NCI-H1417 treated with DMSO at 0.1 percent for 48 hours (cell line): ENCODE measurements at regions not wholly inside any gene's neighbourhood (a gene's known extent, or its start where the extent isn't known, plus 50 kb on each side); places are given as distances from the start of the nearest gene placed in this dataset.
"Not testable (repeated sequence)": the region's sequence is repeated elsewhere in the genome, so short reads cannot be mapped to it uniquely, and the experiment has no call there.

Experiments used
- DNase-seq: peaks from one replicate; lab custom pipeline; 2025; lab: John Stamatoyannopoulos, UW

GRCh38 chr3:137300703-137301102 lies 342.9 kb downstream of the IL20RB start:
- DNase-seq, result no peak

GRCh38 chr3:137304313-137305056 lies 346.7 kb downstream of the IL20RB start:
- no peak for DNase-seq

- no peak for DNase-seq
Observed at GRCh38 chr3:137324114-137324513, 366.3 kb downstream of the IL20RB start.

GRCh38 chr3:137325170-137325569 lies 367.4 kb downstream of the IL20RB start:
- DNase-seq, result no peak

GRCh38 chr3:137325934-137326333 lies 368.2 kb downstream of the IL20RB start:
- no peak for DNase-seq

GRCh38 chr3:137329594-137329993 lies 371.8 kb downstream of the IL20RB start:
- no peak for DNase-seq

GRCh38 chr3:137330246-137330645 lies 372.5 kb downstream of the IL20RB start:
- DNase-seq, result no peak

GRCh38 chr3:137332297-137332696 lies 374.5 kb downstream of the IL20RB start:
- DNase-seq, result no peak

- DNase-seq, result no peak
Observed at GRCh38 chr3:137335478-137335877, 377.7 kb downstream of the IL20RB start.

- DNase-seq, result not testable (repeated sequence)
Observed at GRCh38 chr3:137338400-137338799, 380.6 kb downstream of the IL20RB start.

GRCh38 chr3:137343283-137343682 lies 385.5 kb downstream of the IL20RB start:
- no peak for DNase-seq

- no peak for DNase-seq
Observed at GRCh38 chr3:137347132-137347531, 389.3 kb downstream of the IL20RB start.

- no peak for DNase-seq
Observed at GRCh38 chr3:137347817-137348368, 390.1 kb downstream of the IL20RB start.

- no peak for DNase-seq
Observed at GRCh38 chr3:137348936-137349335, 391.2 kb downstream of the IL20RB start.

GRCh38 chr3:137349557-137350348 lies 392.0 kb downstream of the IL20RB start:
- no peak for DNase-seq

GRCh38 chr3:137360531-137361201 lies 402.9 kb downstream of the IL20RB start:
- DNase-seq, result no peak

GRCh38 chr3:137382005-137382594 lies 382.0 kb upstream of the SOX14 start:
- no peak for DNase-seq

- no peak for DNase-seq
Observed at GRCh38 chr3:137385922-137386321, 378.2 kb upstream of the SOX14 start.

GRCh38 chr3:137409584-137409983 lies 354.5 kb upstream of the SOX14 start:
- no peak for DNase-seq

- DNase-seq, result no peak
Observed at GRCh38 chr3:137410028-137410427, 354.1 kb upstream of the SOX14 start.

- no peak for DNase-seq
Observed at GRCh38 chr3:137420198-137420995, 343.7 kb upstream of the SOX14 start.
